GM19467 (cell line): ENCODE measurements at regions not wholly inside any gene's neighbourhood (a gene's known extent, or its start where the extent isn't known, plus 50 kb on each side); places are given as distances from the start of the nearest gene placed in this dataset.
A peak's percentile ranks its signal among the peaks of the same experiment; 100 is the strongest.

ENCODE experiments used
- ATAC-seq: cut with Tn5 transposase; IDR thresholded peaks from one replicate; pipeline ENCODE4 v1.9.1; 2021; ENCODE audit warnings: mild to moderate bottlenecking, moderate library complexity; ENCODE audit not compliant: unreplicated experiment

DNA sequence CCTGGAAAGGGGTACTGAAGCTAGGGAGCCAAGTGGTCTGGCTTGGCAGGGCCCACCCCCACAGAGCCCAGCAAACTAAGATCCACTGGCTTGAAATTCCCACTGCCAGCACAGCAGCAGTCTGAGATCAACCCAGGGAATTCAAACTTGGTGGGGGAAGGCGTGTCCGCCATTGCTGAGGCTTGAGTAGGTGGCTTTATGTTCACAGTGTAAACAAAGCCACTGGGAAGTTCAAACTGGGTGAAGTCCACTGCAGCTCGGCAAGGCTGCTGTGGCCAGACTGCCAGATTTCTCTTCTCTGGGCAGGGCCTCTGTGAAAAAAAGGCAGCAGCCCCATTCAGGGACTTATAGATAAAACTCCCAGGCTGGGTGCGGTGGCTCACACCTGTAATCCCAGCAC is 58.9 kb downstream of the TFDP3 start:
- no peak for ATAC-seq

DNA sequence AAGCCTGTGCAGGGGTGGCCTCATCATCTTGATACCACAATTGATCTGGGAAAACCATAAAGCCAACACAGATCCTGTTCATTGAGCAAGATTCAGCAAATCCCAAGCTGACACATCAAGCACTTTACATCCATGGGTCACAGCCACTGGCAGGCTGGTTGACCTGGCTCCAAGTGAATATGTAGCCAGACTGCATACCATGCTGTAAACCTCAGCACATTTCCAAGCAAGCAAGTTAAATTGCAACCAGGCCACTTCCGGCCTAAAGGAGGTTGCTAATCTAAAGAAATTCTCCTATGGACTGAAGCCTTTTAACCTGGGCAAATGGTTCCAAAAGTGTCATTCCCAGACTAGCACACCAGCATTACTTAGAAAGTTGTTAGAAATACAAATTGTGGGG is 54.4 kb upstream of the USP26 start:
- peak; percentile 54 for ATAC-seq

DNA sequence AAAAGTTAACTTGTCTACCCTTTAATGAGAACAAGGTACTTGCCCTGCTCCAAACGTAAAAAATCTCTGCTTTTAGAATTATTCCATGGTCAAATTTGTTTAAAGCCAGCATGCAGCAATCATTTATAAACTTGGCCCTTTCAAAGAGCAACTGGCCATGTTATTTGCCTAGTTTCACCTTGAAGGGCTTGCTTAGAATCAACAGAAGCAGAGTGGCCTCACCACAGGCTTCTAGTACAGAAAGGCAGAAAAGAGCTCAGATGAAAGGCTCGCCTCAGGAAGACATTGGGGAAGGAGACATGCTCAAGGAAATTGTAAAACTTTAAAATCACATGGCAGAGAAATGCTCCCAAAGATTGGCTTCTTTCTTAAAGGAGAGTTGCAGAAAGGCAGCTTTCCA is 53.8 kb upstream of the USP26 start:
- ATAC-seq = no peak
